ENCODE measurements at regions not wholly inside any gene's neighbourhood (a gene's known extent, or its start where the extent isn't known, plus 50 kb on each side); places are given as distances from the start of the nearest gene placed in this dataset.

DNA sequence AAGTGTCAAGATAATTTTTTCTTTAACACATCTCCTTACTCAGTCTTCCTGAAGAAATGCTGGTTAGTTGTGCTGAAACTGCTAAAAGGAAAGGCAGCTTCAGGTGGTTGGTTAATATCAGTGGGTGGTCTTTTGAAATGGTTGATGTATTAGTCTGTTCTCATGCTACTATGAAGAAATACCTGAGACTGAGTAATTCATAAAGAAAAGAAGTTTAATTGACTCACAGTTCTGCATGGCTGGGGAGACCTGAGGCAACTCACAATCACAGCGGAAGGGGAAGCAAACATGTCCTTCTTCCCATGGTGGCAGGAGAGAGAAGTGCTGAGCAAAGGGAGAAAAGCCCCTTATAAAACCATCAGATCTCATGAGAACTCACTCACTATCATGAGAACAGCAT lies 125.9 kb upstream of the CYRIA start:
- Histone ChIP-seq H3K27ac (no peak overlapping the region), H3K36me3 (no peaks in the 10 kb centered on the region), H3K4me1 (replicated peaks) (no peaks in the 10 kb centered on the region), H3K4me3 (no peak overlapping the region), H3K27me3 (replicated peaks; ENCODE audit: insufficient read depth) (no peaks in the 10 kb centered on the region), H3K9me3 (no peaks in the 10 kb centered on the region)
- WGBS = 77% methylated on average over 1 of the region's 1 CpG
- intact Hi-C loops (cut with DNase I) = no loop called here
- DNase-seq (ENCODE audit: low spot score) = no peak
- no peak for TF ChIP-seq POLR2A (IDR thresholded peaks at IDR 0.05)
- no peak for TF ChIP-seq POLR2AphosphoS5 (IDR thresholded peaks at IDR 0.05)
- TF ChIP-seq, protein P1, sequence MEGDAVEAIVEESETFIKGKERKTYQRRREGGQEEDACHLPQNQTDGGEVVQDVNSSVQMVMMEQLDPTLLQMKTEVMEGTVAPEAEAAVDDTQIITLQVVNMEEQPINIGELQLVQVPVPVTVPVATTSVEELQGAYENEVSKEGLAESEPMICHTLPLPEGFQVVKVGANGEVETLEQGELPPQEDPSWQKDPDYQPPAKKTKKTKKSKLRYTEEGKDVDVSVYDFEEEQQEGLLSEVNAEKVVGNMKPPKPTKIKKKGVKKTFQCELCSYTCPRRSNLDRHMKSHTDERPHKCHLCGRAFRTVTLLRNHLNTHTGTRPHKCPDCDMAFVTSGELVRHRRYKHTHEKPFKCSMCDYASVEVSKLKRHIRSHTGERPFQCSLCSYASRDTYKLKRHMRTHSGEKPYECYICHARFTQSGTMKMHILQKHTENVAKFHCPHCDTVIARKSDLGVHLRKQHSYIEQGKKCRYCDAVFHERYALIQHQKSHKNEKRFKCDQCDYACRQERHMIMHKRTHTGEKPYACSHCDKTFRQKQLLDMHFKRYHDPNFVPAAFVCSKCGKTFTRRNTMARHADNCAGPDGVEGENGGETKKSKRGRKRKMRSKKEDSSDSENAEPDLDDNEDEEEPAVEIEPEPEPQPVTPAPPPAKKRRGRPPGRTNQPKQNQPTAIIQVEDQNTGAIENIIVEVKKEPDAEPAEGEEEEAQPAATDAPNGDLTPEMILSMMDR (IDR thresholded peaks at IDR 0.05) = no peak

DNA sequence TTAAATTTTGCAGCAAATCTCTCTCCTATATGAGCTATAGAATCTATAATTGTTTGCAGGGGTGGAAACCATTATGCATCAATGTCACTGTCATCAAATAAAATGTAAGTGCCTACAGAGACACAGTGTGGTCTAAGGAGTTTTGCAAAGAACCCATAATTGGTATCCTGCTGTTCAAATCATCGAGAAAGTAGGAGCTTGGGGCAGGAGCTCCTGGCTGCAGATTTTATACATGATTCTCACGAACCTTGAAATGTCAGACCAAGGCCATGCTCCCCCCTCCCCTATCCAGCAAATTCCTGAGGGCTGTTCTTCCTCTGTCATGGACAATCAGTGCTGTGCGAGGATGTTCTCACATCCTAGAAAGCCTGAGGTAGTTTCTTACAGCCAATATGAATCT lies 119.5 kb upstream of the CYRIA start:
- DNase-seq (ENCODE audit: low spot score) = no peak
- H3K4me1 ChIP-seq (replicated peaks) = no peaks in the 10 kb centered on the region
- 42% methylated on average over 3 of the region's 3 CpGs for WGBS
- H3K27ac ChIP-seq = no peak overlapping the region
- intact Hi-C loops (cut with DNase I) = no loop called here
- no peak overlapping the region for H3K4me3 ChIP-seq
- TF ChIP-seq POLR2A (IDR thresholded peaks at IDR 0.05) (no peak), POLR2AphosphoS5 (IDR thresholded peaks at IDR 0.05) (no peak)
- TF ChIP-seq, protein P1 (IDR thresholded peaks at IDR 0.05) = no peak
- no peaks in the 10 kb centered on the region for H3K27me3 ChIP-seq (replicated peaks; ENCODE audit: insufficient read depth)
- H3K36me3 ChIP-seq = no peaks in the 10 kb centered on the region
- H3K9me3 ChIP-seq = no peaks in the 10 kb centered on the region

DNA sequence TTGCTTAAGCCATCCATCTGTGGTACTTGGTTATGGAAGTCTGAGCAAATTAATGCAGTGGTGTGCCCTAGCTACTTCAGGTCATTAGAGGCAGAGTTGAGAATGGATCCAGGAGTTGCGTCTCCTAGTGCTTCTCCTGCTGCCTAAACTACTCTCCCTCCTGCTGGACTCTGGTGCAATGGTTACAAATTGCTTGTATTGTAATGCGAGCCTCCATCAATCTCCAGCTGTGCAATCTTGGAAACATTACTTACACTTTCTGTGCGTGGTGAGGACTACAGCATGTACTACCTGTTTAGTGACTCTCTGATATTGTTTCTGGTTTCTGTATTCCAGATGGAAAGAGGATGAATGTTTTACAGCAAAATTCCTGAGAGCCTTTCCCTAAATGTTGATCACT lies 119.0 kb upstream of the CYRIA start:
- H3K4me3 ChIP-seq = no peak overlapping the region
- H3K27me3 ChIP-seq (replicated peaks; ENCODE audit: insufficient read depth) = no peaks in the 10 kb centered on the region

DNA sequence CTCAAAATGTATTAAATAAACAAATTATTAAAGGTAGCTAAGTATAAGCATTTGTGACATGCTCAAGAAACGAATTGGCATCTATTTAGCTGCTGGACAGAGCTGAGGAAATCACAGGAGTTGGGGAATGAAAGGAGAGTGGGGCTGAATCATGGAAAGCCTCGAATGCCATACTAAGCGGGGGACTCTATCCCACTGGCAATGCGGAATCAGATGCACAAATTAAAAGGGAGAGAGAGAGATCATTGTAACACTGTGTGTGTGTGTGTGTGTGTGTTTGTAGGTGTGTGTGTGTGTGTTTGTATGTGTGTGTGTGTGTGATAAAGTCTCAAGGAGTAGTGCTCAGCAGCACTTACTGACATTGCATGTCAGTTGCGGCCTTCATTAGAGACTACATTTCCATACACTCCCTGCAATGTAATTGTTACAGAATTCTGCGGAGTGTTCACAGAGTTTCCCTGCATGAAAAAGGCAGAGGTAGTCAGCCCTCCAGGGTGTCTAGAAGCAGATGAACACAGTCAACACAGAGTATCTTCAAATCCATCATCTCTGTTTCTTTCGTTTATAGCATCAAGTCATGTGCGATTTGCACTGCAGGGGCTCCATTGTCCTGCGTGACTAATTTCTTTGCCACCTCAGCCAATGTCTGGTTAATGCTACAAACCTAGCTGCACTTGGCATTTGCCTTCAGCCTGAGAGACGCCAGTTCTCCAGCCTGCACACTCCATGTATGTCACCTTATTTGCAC lies 111.7 kb upstream of the CYRIA start:
- intact Hi-C loops (cut with DNase I) = loop anchor here (10.0 kb wide), 1 partner anchor 538 kb away; no protein-coding TSS in a partner anchor
- Histone ChIP-seq H3K4me1 (replicated peaks) (no peaks in the 10 kb centered on the region), H3K9me3 (no peaks in the 10 kb centered on the region), H3K4me3 (no peak overlapping the region), H3K27ac (no peak overlapping the region), H3K36me3 (no peaks in the 10 kb centered on the region), H3K27me3 (replicated peaks; ENCODE audit: insufficient read depth) (no peaks in the 10 kb centered on the region)
- TF ChIP-seq POLR2AphosphoS5 (IDR thresholded peaks at IDR 0.05) (no peak), POLR2A (IDR thresholded peaks at IDR 0.05) (no peak)
- TF ChIP-seq, protein P1 (IDR thresholded peaks at IDR 0.05) = no peak
- no peak for DNase-seq (ENCODE audit: low spot score)
- WGBS = 88% methylated on average over 10 of the region's 10 CpGs

More for the DNA sequence above, 119.0 kb upstream of the CYRIA start:
- 86% methylated on average over 3 of the region's 3 CpGs for WGBS
- H3K27ac ChIP-seq = no peak overlapping the region
- H3K9me3 ChIP-seq = no peaks in the 10 kb centered on the region
- no peaks in the 10 kb centered on the region for H3K4me1 ChIP-seq (replicated peaks)
- intact Hi-C loops (cut with DNase I) = no loop called here
- DNase-seq (ENCODE audit: low spot score) = no peak
- no peaks in the 10 kb centered on the region for H3K36me3 ChIP-seq
- TF ChIP-seq, protein P1 (IDR thresholded peaks at IDR 0.05) = no peak
- TF ChIP-seq POLR2AphosphoS5 (IDR thresholded peaks at IDR 0.05) (no peak), POLR2A (IDR thresholded peaks at IDR 0.05) (no peak)

DNA sequence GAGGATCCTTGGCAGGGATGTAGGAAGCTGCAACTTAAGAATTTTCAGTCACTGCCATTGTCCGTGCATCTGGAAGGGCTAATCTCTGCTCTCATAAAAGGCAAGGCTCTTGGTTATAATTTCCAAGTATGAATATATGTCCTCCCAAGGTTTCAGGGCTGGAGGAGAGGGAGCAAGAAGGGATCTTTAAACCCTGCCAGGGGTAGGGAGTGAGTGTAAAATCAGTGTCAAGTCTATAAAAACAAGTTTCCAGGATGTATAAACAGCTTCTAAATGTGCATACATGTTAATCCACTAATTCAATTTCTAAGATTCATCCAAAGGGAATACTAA lies 110.2 kb upstream of the CYRIA start:
- H3K27me3 ChIP-seq (replicated peaks; ENCODE audit: insufficient read depth) = no peaks in the 10 kb centered on the region
- H3K27ac ChIP-seq = no peak overlapping the region
- DNase-seq (ENCODE audit: low spot score) = no peak
- TF ChIP-seq, protein P1 (IDR thresholded peaks at IDR 0.05) = no peak
- TF ChIP-seq POLR2AphosphoS5 (IDR thresholded peaks at IDR 0.05) (no peak), POLR2A (IDR thresholded peaks at IDR 0.05) (no peak)
- no peaks in the 10 kb centered on the region for H3K4me1 ChIP-seq (replicated peaks)
- intact Hi-C loops (cut with DNase I) = loop anchor here (10.0 kb wide), 1 partner anchor 539 kb away; no protein-coding TSS in a partner anchor
- no peaks in the 10 kb centered on the region for H3K36me3 ChIP-seq
- WGBS = 67% methylated on average over 1 of the region's 1 CpG
- no peaks in the 10 kb centered on the region for H3K9me3 ChIP-seq
- no peak overlapping the region for H3K4me3 ChIP-seq

Data from prostate gland (tissue), 2 donors.